OCI-LY1 (cell line): ENCODE measurements at regions not wholly inside any gene's neighbourhood (a gene's known extent, or its start where the extent isn't known, plus 50 kb on each side); places are given as distances from the start of the nearest gene placed in this dataset.
"Not testable (repeated sequence)": the region's sequence is repeated elsewhere in the genome, so short reads cannot be mapped to it uniquely, and the experiment has no call there.

Source experiments
- H2AFZ ChIP-seq: fragments of 200-600 bp; sonication (generic), shearing (Covaris generic); 2 replicates; pipeline ENCODE4 v1.6.0; 2014; ENCODE audit warnings: antibody characterized with exemption, mild to moderate bottlenecking, low read length
- H3F3A ChIP-seq: fragments of 200-600 bp; sonication (generic), shearing (Covaris generic); 2 replicates; pipeline ENCODE4 v1.6.0; 2014; ENCODE audit warnings: mild to moderate bottlenecking, antibody characterized with exemption, low read length, moderate library complexity; ENCODE audit not compliant: insufficient read depth
- H3K27ac ChIP-seq: fragments of 200-600 bp; sonication (generic); 2 replicates; pipeline ENCODE4 v1.5.1; 2014; ENCODE audit warnings: low read length, mixed run types, mild to moderate bottlenecking, low read depth; ENCODE audit not compliant: poor library complexity, severe bottlenecking
- H3K27me3 ChIP-seq: fragments of 200-600 bp; sonication (generic); 2 replicates; pipeline ENCODE4 v1.6.0; 2014; ENCODE audit warnings: antibody characterized with exemption, mild to moderate bottlenecking, low read length, moderate library complexity; ENCODE audit not compliant: insufficient read depth
- H3K36me3 ChIP-seq: fragments of 200-600 bp; sonication (generic); 2 replicates; pipeline ENCODE4 v1.6.1; 2014; ENCODE audit warnings: mild to moderate bottlenecking, antibody characterized with exemption, low read length, moderate library complexity, mixed read lengths; ENCODE audit not compliant: insufficient read depth
- H3K4me1 ChIP-seq: fragments of 200-600 bp; sonication (generic); 2 replicates; pipeline ENCODE4 v1.5.1; 2014; ENCODE audit warnings: mild to moderate bottlenecking, low read length, moderate library complexity; ENCODE audit not compliant: insufficient read depth, severe bottlenecking
- H3K4me2 ChIP-seq: fragments of 200-600 bp; sonication (generic), shearing (Covaris generic); 2 replicates; pipeline ENCODE4 v1.6.1; 2014; ENCODE audit warnings: low read length
- H3K4me3 ChIP-seq: fragments of 200-600 bp; sonication (generic); 2 replicates; pipeline ENCODE4 v1.5.1; 2014; ENCODE audit warnings: low read length, low read depth, mild to moderate bottlenecking, mixed read lengths; ENCODE audit not compliant: poor library complexity, severe bottlenecking
- H3K79me2 ChIP-seq: fragments of 200-600 bp; shearing (Covaris generic); 2 replicates; pipeline ENCODE4 v1.6.1; 2016; ENCODE audit warnings: mixed run types, low read length, mixed read lengths; ENCODE audit not compliant: insufficient read depth
- H3K9ac ChIP-seq: fragments of 200-600 bp; sonication (generic), shearing (Covaris generic); 2 replicates; pipeline ENCODE4 v1.6.1; 2014; ENCODE audit warnings: mild to moderate bottlenecking, low read length, mixed read lengths
- H3K9me2 ChIP-seq: fragments of 200-600 bp; sonication (generic), shearing (Covaris generic); 2 replicates; pipeline ENCODE4 v1.6.1; 2014; ENCODE audit warnings: low read depth, mild to moderate bottlenecking, low read length, mixed read lengths
- H3K9me3 ChIP-seq: fragments of 200-600 bp; shearing (Covaris generic); 2 replicates; pipeline ENCODE4 v1.6.1; 2014; ENCODE audit warnings: low read length, mixed read lengths
- H4K20me1 ChIP-seq: fragments of 200-600 bp; sonication (generic), shearing (Covaris generic); 2 replicates; pipeline ENCODE4 v1.6.0; 2016; ENCODE audit warnings: mild to moderate bottlenecking, low read length; ENCODE audit not compliant: insufficient read depth
- EZH2 ChIP-seq: fragments of 200-600 bp; sonication (generic), shearing (Covaris generic); IDR thresholded peaks from 2 replicates; pipeline ENCODE4 v1.8.0; 2017; ENCODE audit warnings: borderline replicate concordance, mixed run types, mild to moderate bottlenecking, antibody characterized with exemption, low read length, moderate library complexity, mixed read lengths
- TF ChIP-seq, protein P1 (sequence below): fragments of 200-600 bp; sonication (generic), shearing (Covaris generic); IDR thresholded peaks from 2 replicates; pipeline ENCODE4 v1.5.1; 2017; ENCODE audit warnings: mild to moderate bottlenecking, antibody characterized with exemption, low read length, moderate library complexity, mixed read lengths

DNA sequence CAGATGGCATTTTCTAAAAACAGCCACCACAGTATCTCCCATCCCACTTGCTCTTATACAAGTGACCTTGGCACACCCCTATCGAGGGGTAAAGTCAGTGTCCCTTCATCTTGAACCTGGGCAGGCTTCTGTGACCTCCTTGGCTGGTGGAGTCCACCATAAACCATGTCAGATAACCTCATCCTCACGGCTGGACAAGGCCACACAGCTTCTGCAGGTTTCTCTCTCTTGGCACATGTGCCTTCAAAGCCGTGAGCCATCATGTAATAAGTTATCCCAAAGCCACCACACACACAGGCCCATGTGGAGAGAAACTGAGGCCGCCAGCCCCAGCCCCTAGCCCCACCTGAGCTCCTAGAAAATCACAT is 105.4 kb downstream of the SNX5 start:
- no peak overlapping the region for H3K27ac ChIP-seq
- TF ChIP-seq EZH2, result no peak
- TF ChIP-seq, protein P1, sequence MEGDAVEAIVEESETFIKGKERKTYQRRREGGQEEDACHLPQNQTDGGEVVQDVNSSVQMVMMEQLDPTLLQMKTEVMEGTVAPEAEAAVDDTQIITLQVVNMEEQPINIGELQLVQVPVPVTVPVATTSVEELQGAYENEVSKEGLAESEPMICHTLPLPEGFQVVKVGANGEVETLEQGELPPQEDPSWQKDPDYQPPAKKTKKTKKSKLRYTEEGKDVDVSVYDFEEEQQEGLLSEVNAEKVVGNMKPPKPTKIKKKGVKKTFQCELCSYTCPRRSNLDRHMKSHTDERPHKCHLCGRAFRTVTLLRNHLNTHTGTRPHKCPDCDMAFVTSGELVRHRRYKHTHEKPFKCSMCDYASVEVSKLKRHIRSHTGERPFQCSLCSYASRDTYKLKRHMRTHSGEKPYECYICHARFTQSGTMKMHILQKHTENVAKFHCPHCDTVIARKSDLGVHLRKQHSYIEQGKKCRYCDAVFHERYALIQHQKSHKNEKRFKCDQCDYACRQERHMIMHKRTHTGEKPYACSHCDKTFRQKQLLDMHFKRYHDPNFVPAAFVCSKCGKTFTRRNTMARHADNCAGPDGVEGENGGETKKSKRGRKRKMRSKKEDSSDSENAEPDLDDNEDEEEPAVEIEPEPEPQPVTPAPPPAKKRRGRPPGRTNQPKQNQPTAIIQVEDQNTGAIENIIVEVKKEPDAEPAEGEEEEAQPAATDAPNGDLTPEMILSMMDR, result no peak
- no peak overlapping the region for H3K9ac ChIP-seq
- no peaks in the 10 kb centered on the region for H3K79me2 ChIP-seq
- no peak overlapping the region for H3K4me3 ChIP-seq
- H3K9me2 ChIP-seq, result no peaks in the 10 kb centered on the region
- H3K36me3 ChIP-seq, result no peaks in the 10 kb centered on the region
- no peak overlapping the region for H3K4me2 ChIP-seq
- no peaks in the 10 kb centered on the region for H3F3A ChIP-seq
- no peaks in the 10 kb centered on the region for H4K20me1 ChIP-seq
- peaks cover 35% of the 10 kb centered on the region for H3K4me1 ChIP-seq
- no peaks in the 10 kb centered on the region for H3K27me3 ChIP-seq
- H2AFZ ChIP-seq, result no peak overlapping the region
- H3K9me3 ChIP-seq, result no peaks in the 10 kb centered on the region

DNA sequence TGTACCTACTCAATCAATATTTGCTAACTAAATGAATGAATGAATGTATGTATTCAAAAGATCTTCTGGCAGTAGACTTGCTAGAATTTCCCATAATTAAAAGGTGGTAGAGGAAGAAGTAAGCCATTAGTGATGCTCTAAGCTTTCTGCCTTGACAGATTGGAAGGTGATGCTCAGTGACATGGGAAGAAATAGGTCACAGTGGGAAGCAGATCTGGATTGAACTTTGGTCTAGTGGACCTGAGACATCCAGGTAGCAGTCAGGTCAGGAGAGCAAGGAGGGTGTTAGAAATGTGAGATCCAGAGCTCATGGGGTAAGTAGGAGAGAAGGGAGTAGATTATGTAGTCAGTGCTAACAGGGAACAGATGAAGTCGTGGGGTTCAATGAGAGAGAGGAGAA is 106.4 kb downstream of the SNX5 start:
- Histone ChIP-seq H3F3A (no peaks in the 10 kb centered on the region), H3K27ac (no peak overlapping the region), H3K27me3 (no peaks in the 10 kb centered on the region), H4K20me1 (no peaks in the 10 kb centered on the region), H3K9me2 (no peaks in the 10 kb centered on the region), H3K4me2 (no peak overlapping the region), H2AFZ (no peak overlapping the region), H3K79me2 (no peaks in the 10 kb centered on the region), H3K9ac (no peak overlapping the region), H3K4me3 (no peak overlapping the region), H3K9me3 (no peaks in the 10 kb centered on the region), H3K36me3 (no peaks in the 10 kb centered on the region), H3K4me1 (peaks cover 45% of the 10 kb centered on the region)
- no peak for TF ChIP-seq EZH2
- TF ChIP-seq, protein P1, result no peak

DNA sequence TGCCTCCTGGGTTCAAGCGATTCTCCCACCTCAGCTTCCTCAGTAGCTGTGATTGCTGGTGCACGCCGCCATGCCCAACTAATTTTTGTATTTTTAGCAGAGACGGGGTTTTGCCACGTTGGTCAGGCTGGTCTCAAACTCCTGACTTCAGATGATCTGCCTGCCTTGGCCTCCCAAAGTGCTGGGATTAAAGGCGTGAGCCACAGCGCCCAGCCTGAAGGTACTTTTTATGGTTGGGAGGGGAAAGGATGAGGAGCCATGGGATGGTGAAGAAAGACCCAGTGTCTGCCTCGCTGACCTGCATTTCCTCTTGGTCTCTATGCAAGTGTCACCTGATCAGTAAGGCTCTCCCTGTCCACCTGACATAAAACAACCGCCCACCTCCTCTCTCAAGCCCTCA is 107.0 kb downstream of the SNX5 start:
- H3K4me2 ChIP-seq, H3K36me3 ChIP-seq, H2AFZ ChIP-seq, H3F3A ChIP-seq, H3K9me2 ChIP-seq, H3K9me3 ChIP-seq, H3K4me3 ChIP-seq, H3K27me3 ChIP-seq, H3K27ac ChIP-seq, H4K20me1 ChIP-seq, H3K79me2 ChIP-seq, H3K9ac ChIP-seq: not testable (repeated sequence)
- peaks cover 50% of the 10 kb centered on the region for H3K4me1 ChIP-seq

DNA sequence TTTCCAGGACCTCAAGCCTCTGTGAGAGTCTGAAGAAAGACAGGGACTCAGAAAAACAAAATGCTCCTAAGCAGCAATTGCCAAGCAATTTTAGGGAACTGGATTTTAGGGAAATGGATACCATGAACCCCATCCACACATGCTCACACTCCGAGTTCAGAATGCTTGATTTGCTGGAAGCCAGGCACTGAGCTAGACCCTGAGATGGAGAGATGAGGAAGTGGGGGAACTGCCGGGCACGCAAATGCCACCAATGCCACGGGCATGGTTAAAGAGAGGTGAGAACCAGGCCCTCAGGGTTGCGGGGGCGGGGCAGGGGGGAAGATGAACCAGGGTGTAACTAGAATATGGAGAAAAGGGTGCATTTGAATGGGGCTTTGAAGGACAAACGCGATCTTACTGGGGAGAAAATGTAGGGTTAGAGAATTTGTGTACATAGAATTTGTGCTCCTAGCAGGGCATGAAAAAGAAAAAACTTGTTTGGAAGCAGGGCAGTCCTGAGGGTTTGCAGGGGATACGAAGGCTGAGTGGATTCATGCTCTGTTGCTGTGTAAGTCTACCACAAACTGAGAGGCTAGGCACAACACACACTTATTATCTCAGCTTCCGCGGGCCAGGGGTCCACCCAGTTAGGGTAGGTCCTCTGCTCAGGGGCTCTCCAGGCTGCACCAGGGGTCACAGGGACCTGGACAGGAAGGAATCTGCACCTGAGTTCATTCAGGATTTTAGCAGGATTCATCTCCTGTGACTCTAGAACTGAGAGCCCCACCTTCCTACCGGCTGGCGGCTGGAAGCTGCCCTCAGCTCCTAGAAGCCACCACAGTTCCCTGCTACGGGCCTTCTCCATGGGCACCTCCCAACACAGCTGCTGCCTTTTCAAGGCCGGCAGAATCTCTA is 108.0 kb downstream of the SNX5 start:
- Histone ChIP-seq H3K27ac (no peak overlapping the region), H3K9ac (no peak overlapping the region), H3F3A (no peaks in the 10 kb centered on the region), H3K4me2 (no peak overlapping the region), H3K27me3 (no peaks in the 10 kb centered on the region), H2AFZ (no peak overlapping the region), H3K79me2 (no peaks in the 10 kb centered on the region), H3K4me1 (peaks cover 59% of the 10 kb centered on the region), H3K9me3 (no peaks in the 10 kb centered on the region), H3K36me3 (no peaks in the 10 kb centered on the region), H3K4me3 (no peak overlapping the region), H4K20me1 (no peaks in the 10 kb centered on the region), H3K9me2 (no peaks in the 10 kb centered on the region)
- no peak for TF ChIP-seq EZH2
- TF ChIP-seq, protein P1, result no peak
